IMR-90 (cell line): ENCODE measurements at regions not wholly inside any gene's neighbourhood (a gene's known extent, or its start where the extent isn't known, plus 50 kb on each side); places are given as distances from the start of the nearest gene placed in this dataset.

ENCODE experiments used
- ATAC-seq: fragments of 200-7000 bp; cut with Tn5 transposase; 2 replicates; pipeline ENCODE4 v1.9.1; 2020; ENCODE audit warnings: low read depth, mild to moderate bottlenecking, moderate library complexity
- BruUV-seq: library from RNA; stranded (reverse); fragments of 400-500 nt; replicated peaks from 2 replicates; lab custom pipeline; 2021; lab: Mats Ljungman, UMichigan
- CTCF ChIA-PET: fragments of 300-600 bp; formaldehyde crosslinking; extraction: SDS; loops from one replicate; lab custom pipeline; 2021; ENCODE audit warnings: antibody characterized with exemption; lab: Yijun Ruan, JAX
- POLR2A ChIA-PET: fragments of 300-600 bp; sonication (Branson Sonifier 250); formaldehyde crosslinking; loops from one replicate; lab custom pipeline; 2022; ENCODE audit warnings: antibody characterized with exemption; ENCODE audit not compliant: unreplicated experiment; lab: Charles Lee
- DNase-seq: peaks from one replicate; pipeline ENCODE4 v3.0.0; 2013
- H2AFZ ChIP-seq: replicated peaks from 2 replicates; pipeline ENCODE3; 2013; ENCODE audit warnings: low read length, mild to moderate bottlenecking; ENCODE audit not compliant: poor library complexity
- H2AK5ac ChIP-seq: 2 replicates; pipeline ENCODE4 v1.6.1; 2013; ENCODE audit warnings: low read depth, low read length, inconsistent platforms
- H2AK9ac ChIP-seq: replicated peaks from 2 replicates; pipeline ENCODE3; 2013; ENCODE audit warnings: mild to moderate bottlenecking, low read depth, low read length, moderate library complexity; ENCODE audit not compliant: poor library complexity
- H2BK120ac ChIP-seq: 2 replicates; pipeline ENCODE4 v1.6.1; 2013; ENCODE audit warnings: low read depth, low read length, inconsistent platforms
- H2BK15ac ChIP-seq: 3 replicates; pipeline ENCODE4 v1.6.1; 2013; ENCODE audit warnings: low read depth, low read length, inconsistent platforms
- H2BK20ac ChIP-seq: 2 replicates; pipeline ENCODE4 v1.6.1; 2013; ENCODE audit warnings: low read depth, mild to moderate bottlenecking, inconsistent platforms, low read length, moderate library complexity
- H2BK5ac ChIP-seq: 2 replicates; pipeline ENCODE4 v1.6.1; 2013; ENCODE audit warnings: mild to moderate bottlenecking, low read depth, low read length, inconsistent platforms; ENCODE audit not compliant: poor library complexity, severe bottlenecking
- H3K14ac ChIP-seq: replicated peaks from 2 replicates; pipeline ENCODE4 v1.6.1; 2013; ENCODE audit warnings: low read depth, low read length, inconsistent platforms
- H3K18ac ChIP-seq: 2 replicates; pipeline ENCODE4 v1.6.1; 2013; ENCODE audit warnings: low read depth, low read length, control low read depth
- H3K23ac ChIP-seq: 2 replicates; pipeline ENCODE4 v1.6.1; 2013; ENCODE audit warnings: low read depth, low read length, inconsistent platforms
- H3K27ac ChIP-seq: 2 replicates; pipeline ENCODE4 v1.5.1; 2013; ENCODE audit warnings: mild to moderate bottlenecking, control low read depth, low read length; ENCODE audit not compliant: insufficient read depth
- H3K27me3 ChIP-seq: 2 replicates; pipeline ENCODE4 v1.6.1; 2013; ENCODE audit warnings: low read length; ENCODE audit not compliant: control insufficient read depth, insufficient read depth
- H3K36me3 ChIP-seq: 2 replicates; pipeline ENCODE4 v1.6.1; 2013; ENCODE audit warnings: low read length, mixed read lengths; ENCODE audit not compliant: control insufficient read depth, insufficient read depth
- H3K4ac ChIP-seq: 2 replicates; pipeline ENCODE4 v1.6.1; 2013; ENCODE audit warnings: low read depth, low read length, inconsistent platforms
- H3K4me1 ChIP-seq: 2 replicates; pipeline ENCODE4 v1.6.1; 2013; ENCODE audit warnings: low read length, mixed read lengths; ENCODE audit not compliant: control insufficient read depth, insufficient read depth
- H3K4me2 ChIP-seq: 2 replicates; pipeline ENCODE4 v1.6.1; 2013; ENCODE audit warnings: low read depth, mild to moderate bottlenecking, control low read depth, low read length, moderate library complexity
- H3K4me3 ChIP-seq: 2 replicates; pipeline ENCODE4 v1.5.1; 2013; ENCODE audit warnings: low read depth, mild to moderate bottlenecking, control low read depth, low read length, moderate library complexity; ENCODE audit not compliant: insufficient read depth
- H3K56ac ChIP-seq: 2 replicates; pipeline ENCODE4 v1.6.1; 2013; ENCODE audit warnings: low read length, inconsistent platforms; ENCODE audit not compliant: insufficient read depth; ENCODE audit errors: extremely low read depth
- H3K79me1 ChIP-seq, 2 experiments: 2 replicates each; pipeline ENCODE4 v1.6.1; 2013; ENCODE audit warnings: low read length in 2 of 2, inconsistent platforms in 1 of 2, low read depth in 1 of 2
- H3K9ac ChIP-seq: 2 replicates; pipeline ENCODE4 v1.6.1; 2013; ENCODE audit warnings: low read depth, low read length, control low read depth
- H3K9me1 ChIP-seq: 2 replicates; pipeline ENCODE4 v1.6.1; 2013; ENCODE audit warnings: low read length, inconsistent platforms; ENCODE audit not compliant: insufficient read depth
- H3K9me3 ChIP-seq: 2 replicates; pipeline ENCODE4 v1.6.1; 2013; ENCODE audit warnings: low read length; ENCODE audit not compliant: control insufficient read depth, insufficient read depth
- H4K20me1 ChIP-seq: 2 replicates; pipeline ENCODE4 v1.6.1; 2013; ENCODE audit warnings: low read length, inconsistent platforms; ENCODE audit not compliant: insufficient read depth
- H4K5ac ChIP-seq: 2 replicates; pipeline ENCODE4 v1.6.1; 2013; ENCODE audit warnings: mild to moderate bottlenecking, low read depth, low read length, control low read depth
- H4K8ac ChIP-seq, 2 experiments: 2 replicates each; pipeline ENCODE4 v1.6.1; 2013; ENCODE audit warnings: low read depth in 2 of 2, low read length in 2 of 2, control low read depth in 1 of 2, inconsistent platforms in 1 of 2
- H4K91ac ChIP-seq: 2 replicates; pipeline ENCODE4 v1.6.1; 2013; ENCODE audit warnings: low read depth, low read length, inconsistent platforms; ENCODE audit not compliant: insufficient read depth
- BHLHE40 ChIP-seq: fragments of 150-350 bp; IDR thresholded peaks from 2 replicates; pipeline ENCODE4 v1.6.1; 2016; ENCODE audit warnings: mild to moderate bottlenecking, low read depth, low read length
- CEBPB ChIP-seq: IDR thresholded peaks from 2 replicates; pipeline ENCODE4 v1.6.1; 2012; ENCODE audit warnings: low read depth, low read length, improper control_type of control experiment
- CHD1 ChIP-seq: IDR thresholded peaks from 2 replicates; pipeline ENCODE4 v1.6.1; 2012; ENCODE audit warnings: low read depth, low read length, improper control_type of control experiment
- CTCF ChIP-seq: conservative IDR thresholded peaks from 2 replicates; pipeline ENCODE4 v1.5.1; 2012; ENCODE audit warnings: mild to moderate bottlenecking, low read depth, low read length, improper control_type of control experiment
- FOS ChIP-seq: fragments of 150-350 bp; IDR thresholded peaks from 2 replicates; pipeline ENCODE4 v1.6.1; 2016; ENCODE audit warnings: low read depth, low read length
- MAFK ChIP-seq: IDR thresholded peaks from 2 replicates; pipeline ENCODE4 v1.6.1; 2012; ENCODE audit warnings: low read depth, low read length, improper control_type of control experiment
- MAZ ChIP-seq: IDR thresholded peaks from 2 replicates; pipeline ENCODE4 v1.6.1; 2012; ENCODE audit warnings: low read depth, mild to moderate bottlenecking, low read length, improper control_type of control experiment, moderate library complexity, borderline replicate concordance
- MXI1 ChIP-seq: IDR thresholded peaks from 2 replicates; pipeline ENCODE4 v1.6.1; 2012; ENCODE audit warnings: low read depth, mild to moderate bottlenecking, low read length, moderate library complexity, borderline replicate concordance
- NFE2L2 ChIP-seq: fragments of 150-350 bp; IDR thresholded peaks from 2 replicates; pipeline ENCODE4 v1.6.1; 2016; ENCODE audit warnings: low read depth, mild to moderate bottlenecking, low read length
- POLR2A ChIP-seq: IDR thresholded peaks from 2 replicates; pipeline ENCODE4 v1.6.1; 2012; ENCODE audit warnings: mild to moderate bottlenecking, low read depth, low read length
- RAD21 ChIP-seq: IDR thresholded peaks from 2 replicates; pipeline ENCODE4 v1.6.1; 2012; ENCODE audit warnings: low read length, improper control_type of control experiment
- RCOR1 ChIP-seq: IDR thresholded peaks from 2 replicates; pipeline ENCODE4 v1.6.1; 2012; ENCODE audit warnings: mild to moderate bottlenecking, low read length, improper control_type of control experiment; ENCODE audit not compliant: insufficient replicate concordance
- RFX5 ChIP-seq: IDR thresholded peaks from 2 replicates; pipeline ENCODE4 v1.8.0; 2012; ENCODE audit warnings: low read depth, mild to moderate bottlenecking, low read length, moderate library complexity
- SMC3 ChIP-seq: fragments of 150-350 bp; IDR thresholded peaks from 2 replicates; pipeline ENCODE4 v1.6.1; 2016; ENCODE audit warnings: low read depth, mild to moderate bottlenecking, antibody characterized with exemption, low read length, moderate library complexity
- WGBS, 2 experiments: methylation state at CpG; one replicate each; pipeline versions ENCODE4 v1.1.5 to v1.1.7; 2013; ENCODE audit warnings: missing lambda C conversion rate in 2 of 2; ENCODE audit not compliant: insufficient read length in 1 of 2; ENCODE audit errors: extremely low coverage in 2 of 2; 5-methylcytosine and 5-hydroxymethylcytosine counted together
- dilution Hi-C: fragments of 300-500 bp; cut with HindIII; formaldehyde crosslinking; loops from one replicate; pipeline ENCODE4 v1.14.3; 2018; ENCODE audit warnings: low sequenced_read_pairs; ENCODE audit not compliant: unreplicated experiment
- in situ Hi-C: fragments of 300-500 bp; cut with MboI; formaldehyde crosslinking; loops from 3 replicates; pipeline ENCODE4 v1.14.3; 2019; ENCODE audit warnings: low sequenced_read_pairs, inconsistent platforms, mixed read lengths
- intact Hi-C: fragments of 100-400 bp; cut with micrococcal nuclease; formaldehyde crosslinking; loops from 2 replicates; pipeline ENCODE4 v1.10.0; 2022
- TF ChIP-seq, protein P1 (sequence below): fragments of 150-350 bp; IDR thresholded peaks from 2 replicates; pipeline ENCODE4 v1.6.1; 2017; ENCODE audit warnings: mild to moderate bottlenecking, antibody characterized with exemption, low read length, low read depth
- TF ChIP-seq, protein P2 (sequence below): fragments of 150-350 bp; IDR thresholded peaks from 2 replicates; pipeline ENCODE4 v1.6.1; 2016; ENCODE audit warnings: low read depth, mild to moderate bottlenecking, low read length, moderate library complexity, borderline replicate concordance

GRCh38 chr2:128790541-128791001, 471.9 kb upstream of the HS6ST1 start:
- Histone ChIP-seq H3K9me3 (peaks cover 3% of the 10 kb centered on the region; the same call in 1 of the 2 replicates), H3K27ac (no peak overlapping the region), H3K4ac (no peak overlapping the region), H3K56ac (no peak overlapping the region), H3K18ac (no peak overlapping the region), H4K20me1 (no peaks in the 10 kb centered on the region), H3K9ac (no peak overlapping the region), H2AK9ac (no peak overlapping the region), H2BK15ac (no peak overlapping the region), H3K36me3 (no peaks in the 10 kb centered on the region), H3K4me2 (no peak overlapping the region), H3K9me1 (no peaks in the 10 kb centered on the region), H2AFZ (no peak overlapping the region), H4K91ac (no peak overlapping the region), H4K5ac (no peak overlapping the region), H3K79me1 (no peaks in the 10 kb centered on the region), H3K4me3 (no peak overlapping the region), H2BK20ac (no peak overlapping the region), H4K8ac (no peak overlapping the region), H3K23ac (no peak overlapping the region), H2AK5ac (no peak overlapping the region), H3K14ac (no peak overlapping the region), H2BK120ac (no peak overlapping the region), H2BK5ac (no peak overlapping the region), H3K4me1 (no peaks in the 10 kb centered on the region), H3K27me3 (no peaks in the 10 kb centered on the region)
- BruUV-seq, result no TSS peak
- intact Hi-C loops (no loop called here), dilution Hi-C loops (no loop called here), in situ Hi-C loops (no loop called here)
- POLR2A ChIA-PET, result no interaction called here
- DNase-seq (no peak), ATAC-seq (no peak)
- CTCF ChIA-PET, result no interaction called here
- 80% methylated on average over 5 of the region's 14 CpGs; no CpG with 5 or more reads in 1 of the 2 experiments for WGBS, 2 experiments
- TF ChIP-seq CEBPB (no peak), NFE2L2 (no peak), SMC3 (no peak), CHD1 (no peak), RFX5 (no peak), RCOR1 (no peak), CTCF (no peak), POLR2A (no peak), FOS (no peak), MXI1 (no peak), MAFK (no peak), BHLHE40 (no peak), MAZ (no peak), RAD21 (no peak)
- TF ChIP-seq, protein P1, sequence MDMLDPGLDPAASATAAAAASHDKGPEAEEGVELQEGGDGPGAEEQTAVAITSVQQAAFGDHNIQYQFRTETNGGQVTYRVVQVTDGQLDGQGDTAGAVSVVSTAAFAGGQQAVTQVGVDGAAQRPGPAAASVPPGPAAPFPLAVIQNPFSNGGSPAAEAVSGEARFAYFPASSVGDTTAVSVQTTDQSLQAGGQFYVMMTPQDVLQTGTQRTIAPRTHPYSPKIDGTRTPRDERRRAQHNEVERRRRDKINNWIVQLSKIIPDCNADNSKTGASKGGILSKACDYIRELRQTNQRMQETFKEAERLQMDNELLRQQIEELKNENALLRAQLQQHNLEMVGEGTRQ, result no peak
- TF ChIP-seq, protein P2, sequence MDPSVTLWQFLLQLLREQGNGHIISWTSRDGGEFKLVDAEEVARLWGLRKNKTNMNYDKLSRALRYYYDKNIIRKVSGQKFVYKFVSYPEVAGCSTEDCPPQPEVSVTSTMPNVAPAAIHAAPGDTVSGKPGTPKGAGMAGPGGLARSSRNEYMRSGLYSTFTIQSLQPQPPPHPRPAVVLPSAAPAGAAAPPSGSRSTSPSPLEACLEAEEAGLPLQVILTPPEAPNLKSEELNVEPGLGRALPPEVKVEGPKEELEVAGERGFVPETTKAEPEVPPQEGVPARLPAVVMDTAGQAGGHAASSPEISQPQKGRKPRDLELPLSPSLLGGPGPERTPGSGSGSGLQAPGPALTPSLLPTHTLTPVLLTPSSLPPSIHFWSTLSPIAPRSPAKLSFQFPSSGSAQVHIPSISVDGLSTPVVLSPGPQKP, result no peak
